ENCODE measurements at regions not wholly inside any gene's neighbourhood (a gene's known extent, or its start where the extent isn't known, plus 50 kb on each side); places are given as distances from the start of the nearest gene placed in this dataset.

- peaks cover 25% of the 10 kb centered on the region for H3K9me3 Mint-ChIP-seq
- TF ChIP-seq CTCF (IDR thresholded peaks at IDR 0.05; ENCODE audit: unreplicated experiment) = no peak
Observed at GRCh38 chr16:86411897-86412296, 98.4 kb upstream of the FOXF1 start.

GRCh38 chr16:86414991-86415740 is 95.2 kb upstream of the FOXF1 start:
- H3K4me1 Mint-ChIP-seq = peaks cover 2% of the 10 kb centered on the region
- no peak overlapping the region for H3K27ac Mint-ChIP-seq

More at GRCh38 chr16:86411897-86412296, 98.4 kb upstream of the FOXF1 start:
- H3K4me3 Mint-ChIP-seq = no peak overlapping the region
- peaks cover 13% of the 10 kb centered on the region for H3K4me1 Mint-ChIP-seq
- no peak for DNase-seq (ENCODE audit: low spot score in 2 of 2, unreplicated experiment in 2 of 2)
- H3K36me3 Mint-ChIP-seq = no peaks in the 10 kb centered on the region
- peaks cover 31% of the 10 kb centered on the region for H3K27me3 Mint-ChIP-seq (ENCODE audit: low read depth)
- H3K27ac Mint-ChIP-seq = no peak overlapping the region

GRCh38 chr16:86418981-86419380 is 91.3 kb upstream of the FOXF1 start:
- TF ChIP-seq CTCF (IDR thresholded peaks at IDR 0.05; ENCODE audit: unreplicated experiment) = no peak
- no peak overlapping the region for H3K27ac Mint-ChIP-seq
- peaks cover 18% of the 10 kb centered on the region for H3K9me3 Mint-ChIP-seq
- H3K27me3 Mint-ChIP-seq (ENCODE audit: low read depth) = peaks cover 25% of the 10 kb centered on the region
- no peak overlapping the region for H3K4me3 Mint-ChIP-seq
- DNase-seq (ENCODE audit: low spot score in 2 of 2, unreplicated experiment in 2 of 2) = no peak
- no peaks in the 10 kb centered on the region for H3K36me3 Mint-ChIP-seq
- H3K4me1 Mint-ChIP-seq = peaks cover 2% of the 10 kb centered on the region

More at GRCh38 chr16:86414991-86415740, 95.2 kb upstream of the FOXF1 start:
- Mint-ChIP-seq H3K4me3 (no peak overlapping the region), H3K27me3 (ENCODE audit: low read depth) (peaks cover 30% of the 10 kb centered on the region), H3K9me3 (peaks cover 25% of the 10 kb centered on the region), H3K36me3 (no peaks in the 10 kb centered on the region)
- no peak for DNase-seq (ENCODE audit: low spot score in 2 of 2, unreplicated experiment in 2 of 2)
- TF ChIP-seq CTCF (IDR thresholded peaks at IDR 0.05; ENCODE audit: unreplicated experiment) = no peak

DNA sequence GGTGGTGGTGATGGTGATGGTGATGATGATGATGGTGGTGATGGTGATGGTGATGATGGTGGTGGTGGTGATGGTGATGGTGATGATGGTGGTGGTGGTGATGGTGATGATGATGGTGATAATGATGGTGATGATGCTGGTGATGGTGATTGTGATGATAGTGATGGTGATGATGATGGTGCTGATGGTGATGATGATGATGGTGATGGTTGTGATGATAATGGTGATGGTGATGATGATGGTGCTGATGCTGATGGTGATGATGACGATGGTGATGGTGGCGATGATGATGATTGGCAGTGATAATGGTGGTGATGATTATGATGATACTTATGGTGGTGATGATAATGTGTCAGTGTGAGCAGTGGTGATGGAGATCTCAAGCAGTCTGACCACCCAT is 90.8 kb upstream of the FOXF1 start:
- TF ChIP-seq CTCF (IDR thresholded peaks at IDR 0.05; ENCODE audit: unreplicated experiment) = no peak
- H3K27me3 Mint-ChIP-seq (ENCODE audit: low read depth) = peaks cover 24% of the 10 kb centered on the region
- H3K36me3 Mint-ChIP-seq = no peaks in the 10 kb centered on the region
- H3K4me3 Mint-ChIP-seq = no peak overlapping the region
- peaks cover 6% of the 10 kb centered on the region for H3K4me1 Mint-ChIP-seq
- DNase-seq (ENCODE audit: low spot score in 2 of 2, unreplicated experiment in 2 of 2) = no peak
- peaks cover 18% of the 10 kb centered on the region for H3K9me3 Mint-ChIP-seq
- no peak overlapping the region for H3K27ac Mint-ChIP-seq

GRCh38 chr16:86421995-86422394 is 88.3 kb upstream of the FOXF1 start:
- Mint-ChIP-seq H3K9me3 (peaks cover 11% of the 10 kb centered on the region), H3K36me3 (no peaks in the 10 kb centered on the region), H3K27ac (no peak overlapping the region), H3K4me3 (no peak overlapping the region), H3K27me3 (ENCODE audit: low read depth) (peaks cover 14% of the 10 kb centered on the region), H3K4me1 (peaks cover 11% of the 10 kb centered on the region)
- no peak for DNase-seq (ENCODE audit: low spot score in 2 of 2, unreplicated experiment in 2 of 2)
- TF ChIP-seq CTCF (IDR thresholded peaks at IDR 0.05; ENCODE audit: unreplicated experiment) = no peak

Data from mesothelial cell of epicardium (in vitro differentiated cells).